NCI-H2196 treated with DMSO at 0.1 percent for 48 hours (cell line): ENCODE measurements at regions not wholly inside any gene's neighbourhood (a gene's known extent, or its start where the extent isn't known, plus 50 kb on each side); places are given as distances from the start of the nearest gene placed in this dataset.
"Not testable (repeated sequence)": the region's sequence is repeated elsewhere in the genome, so short reads cannot be mapped to it uniquely, and the experiment has no call there.

Experiments
- DNase-seq: peaks from one replicate; lab custom pipeline; 2025; ENCODE audit not compliant: unreplicated experiment; lab: John Stamatoyannopoulos, UW

DNA sequence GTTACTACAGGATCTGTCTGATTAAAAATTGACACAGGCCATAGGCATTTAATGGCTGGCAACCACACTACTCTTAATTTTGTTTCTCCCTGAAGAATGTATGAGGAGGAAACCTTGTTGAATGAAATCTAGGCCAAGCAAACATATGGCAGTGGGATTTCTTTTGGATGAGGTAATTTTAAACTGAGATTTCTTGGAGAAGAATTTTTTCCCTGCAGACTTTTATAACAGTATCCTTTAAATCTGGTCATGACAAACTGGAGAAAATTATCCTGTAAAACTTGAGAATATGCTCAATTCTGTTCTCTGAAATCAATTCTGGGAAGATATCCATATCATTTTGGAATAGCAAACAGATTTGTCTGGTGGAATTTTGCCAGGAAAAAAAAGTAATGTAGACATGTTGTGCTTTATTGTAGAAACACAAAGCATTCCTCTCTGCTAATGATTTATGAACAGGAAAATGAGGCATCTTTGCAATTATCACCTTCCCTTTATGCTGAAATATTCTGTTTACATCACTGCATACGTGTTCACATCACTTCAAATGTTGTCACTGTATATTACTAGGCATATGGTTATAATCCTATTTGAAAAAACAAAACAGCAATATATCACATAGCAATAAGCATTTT, 108.3 kb upstream of the ARSJ start:
- DNase-seq = no peak

DNA sequence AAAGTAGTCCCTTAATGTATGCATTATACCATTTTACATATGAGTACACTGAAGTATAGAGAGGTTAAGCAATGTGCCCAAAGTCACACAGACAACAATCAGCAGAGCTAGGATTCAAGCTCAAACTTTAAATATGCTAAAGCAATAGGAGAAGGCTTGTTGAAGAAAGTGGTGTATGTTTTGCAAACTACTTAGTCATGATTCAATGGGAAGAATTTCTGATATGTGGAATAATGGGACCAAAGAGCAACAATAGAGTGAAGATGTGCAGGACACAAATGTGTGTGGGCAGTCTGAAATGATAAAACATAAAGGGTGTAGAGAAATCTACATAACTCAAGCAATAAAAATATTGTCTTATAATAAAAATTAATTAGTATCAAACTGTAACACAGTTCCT, 109.0 kb upstream of the ARSJ start:
- no peak for DNase-seq

DNA sequence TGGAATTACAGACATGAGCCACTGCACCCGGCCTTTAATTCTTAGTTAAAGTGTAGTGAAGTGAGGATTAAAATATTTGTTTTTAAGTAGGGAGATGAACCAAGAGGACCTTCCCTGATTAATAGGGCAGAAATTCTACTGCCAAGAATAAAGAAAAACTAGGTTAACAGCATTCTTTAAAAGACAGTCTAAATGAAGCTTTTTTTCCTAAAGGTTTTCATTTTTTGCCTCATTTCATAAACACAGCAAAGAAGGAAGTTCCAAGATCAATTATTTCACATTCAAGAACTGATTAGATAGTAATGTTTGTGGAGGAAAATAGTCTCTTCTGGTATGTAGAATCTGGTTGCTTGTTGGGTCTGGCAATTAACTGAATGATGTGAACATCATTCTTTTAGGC, 112.1 kb upstream of the ARSJ start:
- no peak for DNase-seq

DNA sequence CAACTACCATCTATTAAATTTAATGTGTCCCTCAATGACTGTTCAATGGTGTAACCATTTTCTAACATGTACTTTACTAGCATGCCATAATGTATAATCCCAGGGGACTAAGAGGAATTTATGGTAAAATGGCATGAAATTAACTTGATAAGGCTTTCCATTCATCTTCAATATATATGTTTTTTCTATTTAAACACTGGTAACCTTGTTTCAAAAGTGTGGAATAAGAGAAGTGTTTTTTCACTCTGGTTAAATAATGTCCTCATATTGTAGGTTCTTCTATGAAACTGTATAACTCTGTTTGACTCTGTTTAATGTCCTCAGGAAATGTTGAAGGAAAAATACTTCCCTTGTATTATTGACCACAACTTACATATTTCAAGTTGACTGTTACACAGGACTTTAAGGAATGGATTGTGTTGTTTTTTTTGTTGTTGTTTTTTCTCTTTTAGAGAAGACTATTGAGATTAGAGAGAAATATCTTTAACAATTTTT, 113.8 kb upstream of the ARSJ start:
- DNase-seq = no peak

DNA sequence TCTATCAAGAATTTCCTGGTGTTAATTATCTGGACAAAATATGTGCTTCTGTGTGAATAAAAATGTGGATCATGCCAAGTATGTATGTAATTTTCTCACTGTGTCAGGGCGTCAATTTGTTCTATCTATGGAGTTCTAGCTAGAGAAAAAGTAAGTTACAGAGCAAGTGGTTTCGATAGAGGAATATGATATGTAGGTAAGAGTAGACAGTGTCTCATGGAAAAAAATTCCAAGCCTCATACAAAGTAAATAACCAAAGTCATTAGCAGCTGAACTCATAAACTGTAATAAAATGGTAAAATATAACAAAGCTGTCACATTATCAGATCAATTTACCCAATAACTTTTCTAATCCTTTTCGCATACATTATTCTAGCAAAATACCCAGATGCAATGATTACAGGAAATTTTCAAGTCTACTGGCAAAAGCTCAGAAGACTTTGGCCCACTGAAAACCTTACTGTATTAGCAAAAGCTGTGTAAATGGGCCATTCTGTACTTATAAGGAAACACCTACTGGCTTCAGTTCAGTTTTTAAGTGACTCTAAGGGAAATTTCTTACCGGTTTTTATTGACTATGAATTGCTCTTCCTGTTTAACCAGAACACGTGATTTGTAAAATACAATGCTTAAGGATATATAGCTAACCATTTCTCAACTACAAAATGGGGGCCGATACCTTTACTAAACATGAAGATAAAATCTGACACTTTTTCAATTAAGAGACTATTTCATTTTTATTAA, 121.0 kb upstream of the ARSJ start:
- DNase-seq = peak; percentile 1

DNA sequence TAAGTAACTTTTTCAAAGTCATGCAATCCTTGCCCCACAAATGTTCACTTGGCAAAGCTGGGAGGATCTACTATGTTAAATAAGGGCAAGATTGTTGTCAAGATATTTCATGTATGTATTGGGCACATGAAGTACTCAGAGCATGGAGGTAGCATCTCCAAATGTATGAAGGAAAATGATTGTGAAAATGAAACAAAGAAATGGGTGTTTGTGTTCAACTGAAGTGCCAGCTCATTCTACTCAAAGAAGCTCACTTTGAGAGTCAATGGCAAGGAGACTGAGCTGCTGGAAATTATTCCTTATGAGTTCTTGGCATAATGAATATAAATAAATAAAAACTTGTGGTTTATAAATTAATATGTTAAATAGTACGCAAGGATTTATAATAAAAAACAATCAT, 124.5 kb upstream of the ARSJ start:
- no peak for DNase-seq

DNA sequence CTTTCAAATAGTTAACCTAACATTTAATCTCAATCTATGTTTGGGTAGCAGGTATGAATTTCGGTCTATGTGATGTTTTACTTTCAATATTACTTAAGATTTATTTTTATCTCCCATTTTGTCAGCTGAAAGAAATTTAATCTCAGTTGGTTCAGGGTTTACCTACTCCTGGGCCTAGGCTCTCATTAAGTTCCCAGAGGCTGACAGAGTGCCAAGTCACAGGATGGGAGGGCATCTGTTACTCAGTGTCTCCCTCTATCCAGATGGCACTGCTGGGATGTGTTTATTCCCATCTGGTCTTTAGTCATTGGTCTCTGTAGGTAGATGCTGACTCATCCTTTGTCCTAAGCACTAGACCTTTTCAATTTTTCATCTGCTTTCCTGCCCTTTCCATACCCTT, 129.4 kb upstream of the ARSJ start:
- no peak for DNase-seq

DNA sequence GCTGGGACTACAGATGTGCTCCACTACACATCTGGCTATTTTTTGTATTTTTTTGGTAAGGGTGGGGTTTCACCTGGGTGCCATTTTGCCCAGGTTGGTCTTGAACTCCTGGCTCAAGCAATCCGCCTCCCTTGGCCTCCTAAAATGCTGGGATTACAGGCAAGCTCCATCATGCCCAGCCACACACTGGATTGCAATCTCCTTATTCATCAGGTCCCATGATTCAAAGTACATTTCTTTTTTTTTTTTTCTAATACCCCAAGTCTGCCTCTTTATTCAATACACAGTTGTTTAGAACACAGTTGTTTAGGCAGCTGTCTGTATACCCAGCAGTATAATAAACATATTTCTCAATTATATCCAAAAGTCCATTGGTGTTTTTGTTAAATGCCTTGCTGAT, 130.3 kb upstream of the ARSJ start:
- DNase-seq = no peak

DNA sequence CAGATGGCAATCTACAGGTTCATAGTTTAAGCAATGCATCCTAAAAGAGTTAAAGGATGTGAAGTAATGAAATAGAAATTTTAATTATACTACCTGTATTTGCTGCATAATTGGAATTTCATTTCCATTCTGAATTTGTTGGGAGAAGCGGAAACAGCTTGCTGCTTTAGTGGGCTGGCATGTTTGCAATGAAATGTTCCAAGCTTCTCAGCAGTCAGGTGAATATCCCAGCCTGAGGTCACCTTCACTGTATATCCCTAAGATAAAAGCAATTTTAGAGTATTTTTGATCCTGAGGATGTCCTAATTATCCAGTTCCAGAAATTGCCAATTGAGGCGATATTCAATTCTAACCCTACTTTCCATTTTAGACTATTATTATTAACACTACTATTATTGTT, 136.1 kb upstream of the ARSJ start:
- DNase-seq = no peak

DNA sequence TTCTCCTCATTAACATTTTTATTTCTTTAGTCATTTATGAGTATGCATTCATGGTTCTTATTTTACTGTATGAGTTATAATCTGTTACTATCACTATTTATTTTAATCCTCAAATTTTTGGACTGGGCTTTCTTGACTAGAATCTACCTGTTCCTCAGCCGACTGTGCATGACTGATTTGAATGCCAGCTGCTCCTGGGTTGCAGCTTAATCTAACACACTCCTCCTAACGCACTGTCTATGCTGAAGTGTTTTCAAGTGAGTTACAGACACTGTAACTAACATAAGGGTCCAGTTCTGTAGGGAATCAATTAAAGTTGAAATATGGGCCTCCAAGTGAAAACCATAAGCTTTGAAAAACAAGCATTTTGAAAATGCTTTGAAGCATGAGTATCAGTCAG, 137.4 kb upstream of the ARSJ start:
- DNase-seq = no peak

DNA sequence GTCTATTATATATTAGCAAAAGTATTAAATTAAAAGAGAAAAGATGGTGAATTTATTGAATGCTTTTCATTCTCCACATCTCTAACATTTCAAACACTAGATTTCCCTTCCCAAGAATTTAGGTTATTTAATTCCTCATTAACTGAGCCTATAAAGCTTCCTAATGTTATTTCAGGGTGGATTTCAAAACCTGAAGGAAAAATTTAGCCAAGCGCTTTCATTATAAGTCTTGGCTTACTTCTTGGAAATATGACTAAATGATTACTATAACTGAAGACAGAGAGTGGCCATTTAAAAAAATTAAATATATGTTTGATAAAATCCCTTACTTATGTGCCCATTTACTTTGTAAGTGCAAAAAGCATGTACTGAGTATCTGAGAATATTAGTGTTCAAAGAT, 141.8 kb upstream of the ARSJ start:
- DNase-seq = no peak

DNA sequence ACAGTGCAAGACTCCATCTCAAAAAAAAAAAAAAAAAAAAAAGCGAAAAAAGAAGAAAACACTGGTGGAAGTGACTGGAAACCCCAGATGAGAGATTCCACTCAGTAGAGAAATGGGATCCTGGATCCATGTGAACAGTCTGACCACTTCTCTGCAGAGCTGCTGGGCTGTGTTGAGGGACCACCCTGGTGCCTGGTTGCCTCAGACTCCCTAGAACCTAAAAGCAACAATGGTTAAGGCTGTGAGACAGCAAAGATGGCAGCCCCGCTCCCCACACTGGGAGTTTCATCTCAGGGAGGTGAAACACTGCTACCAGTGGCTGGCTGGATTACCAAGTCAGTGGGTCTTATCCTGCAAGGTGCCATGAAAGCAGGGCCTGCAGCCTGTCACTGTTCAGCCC, 152.8 kb upstream of the ARSJ start:
- DNase-seq = no peak

DNA sequence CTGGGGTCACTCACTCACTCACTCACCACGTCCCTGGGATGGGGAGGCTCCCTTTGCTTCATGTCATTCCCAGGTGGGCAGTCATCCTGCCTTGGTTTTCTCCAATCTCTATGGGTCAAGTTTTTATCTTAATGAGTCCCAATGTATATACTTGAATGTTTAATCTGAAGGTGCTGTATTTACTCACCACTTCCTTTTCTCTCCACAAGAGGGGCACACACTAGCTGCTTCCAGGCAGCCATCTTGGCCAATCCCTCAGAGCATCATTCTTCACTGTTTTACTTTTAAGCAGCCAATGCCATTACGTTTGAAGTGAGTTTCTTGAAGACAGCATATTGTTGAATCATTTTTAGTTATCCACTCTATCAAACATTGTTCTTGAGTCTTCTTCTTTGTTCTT, 153.4 kb upstream of the ARSJ start:
- no peak for DNase-seq

DNA sequence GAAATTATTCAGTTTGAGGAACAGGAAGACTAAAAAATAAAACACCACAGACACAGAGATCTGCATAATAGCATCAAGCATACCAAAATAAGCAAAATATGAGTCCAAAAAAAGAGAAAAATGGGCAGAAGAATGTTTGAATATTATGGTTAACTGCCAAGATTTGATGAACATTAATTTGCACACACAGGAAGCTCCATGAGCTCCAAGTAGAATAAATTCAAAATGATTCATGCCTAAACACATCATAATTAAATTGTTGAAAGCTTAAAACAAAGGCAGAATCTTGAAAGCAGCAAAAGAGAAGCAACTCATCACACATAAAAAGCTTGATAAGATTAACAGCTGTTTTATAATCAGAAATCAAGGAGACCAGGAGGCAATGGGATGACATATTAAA, 156.6 kb upstream of the ARSJ start:
- DNase-seq = no peak

DNA sequence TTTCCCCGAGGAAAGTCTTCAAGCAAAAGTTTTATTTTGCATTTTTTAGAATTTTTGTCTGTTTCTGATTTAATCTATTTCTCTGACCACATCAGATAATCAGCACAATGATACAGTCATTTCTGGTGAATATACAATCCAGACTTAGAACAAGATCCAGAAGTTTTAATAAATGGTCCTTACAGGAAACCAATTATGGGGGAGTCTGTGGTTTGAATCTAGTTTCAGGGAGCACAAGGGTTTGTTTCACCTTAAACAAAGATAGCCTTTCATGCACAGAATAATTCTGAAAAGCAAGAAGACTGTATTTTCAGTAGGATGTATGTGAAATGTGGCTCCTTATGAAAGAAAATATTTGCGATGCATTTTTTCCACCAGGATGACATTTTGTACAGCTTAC, 158.5 kb upstream of the ARSJ start:
- no peak for DNase-seq

DNA sequence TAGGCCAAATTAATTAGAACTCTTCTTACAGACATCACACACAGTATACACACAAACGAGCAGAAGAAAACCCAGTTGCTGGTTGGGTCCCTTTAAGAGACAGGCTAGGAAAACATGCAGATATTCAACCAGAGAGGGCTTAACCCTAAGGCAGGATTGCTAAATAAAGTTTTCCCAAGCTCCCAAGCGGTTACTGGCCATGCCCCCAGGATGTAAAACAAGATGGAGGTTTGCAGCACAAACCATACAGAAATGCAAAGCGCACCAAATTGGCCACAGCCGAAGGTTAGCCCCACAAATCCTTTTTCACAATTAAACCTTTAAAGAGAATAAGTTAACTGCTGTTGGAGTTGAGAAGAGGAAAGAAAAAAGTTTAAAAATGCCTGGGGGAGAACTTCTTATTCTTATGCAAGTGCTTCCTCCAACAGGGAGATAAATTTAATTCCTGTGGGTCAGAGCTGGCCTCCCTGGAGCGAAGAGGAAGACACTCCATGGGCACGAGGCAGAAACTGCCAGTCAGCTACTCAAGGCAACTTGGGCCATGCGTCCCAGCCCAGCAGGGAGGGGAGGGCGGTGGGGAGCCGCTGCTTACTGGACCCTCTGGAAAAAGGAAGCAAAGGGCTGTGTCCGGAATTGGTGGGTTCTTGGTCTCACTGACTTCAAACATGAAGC, 167.6 kb upstream of the ARSJ start:
- DNase-seq = no peak

DNA sequence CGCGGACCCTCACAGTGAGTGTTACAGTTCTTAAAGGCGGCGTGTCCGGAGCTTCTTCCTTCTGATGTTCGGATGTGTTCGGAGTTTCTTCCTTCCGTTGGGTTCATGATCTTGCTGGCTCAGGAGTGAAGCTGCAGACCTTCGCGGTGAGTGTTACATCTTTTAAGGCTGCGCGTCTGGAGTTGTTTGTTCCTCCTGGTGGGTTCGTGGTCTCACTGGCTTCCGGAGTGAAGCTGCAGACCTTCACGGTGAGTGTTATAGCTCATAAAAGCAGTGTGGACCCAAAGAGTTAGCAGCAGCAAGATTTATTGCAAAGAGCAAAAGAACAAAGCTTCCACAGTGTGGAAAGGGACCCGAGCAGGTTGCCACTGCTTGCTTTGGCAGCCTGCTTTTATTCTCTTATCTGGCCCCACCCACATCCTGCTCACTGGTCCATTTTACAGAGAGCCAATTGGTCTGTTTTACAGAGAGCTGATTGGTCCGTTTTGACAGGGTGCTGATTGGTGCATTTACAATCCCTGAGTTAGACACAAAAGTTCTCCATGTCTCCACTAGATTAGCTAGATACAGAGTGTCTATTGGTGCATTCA, 168.3 kb upstream of the ARSJ start:
- DNase-seq = not testable (repeated sequence)

DNA sequence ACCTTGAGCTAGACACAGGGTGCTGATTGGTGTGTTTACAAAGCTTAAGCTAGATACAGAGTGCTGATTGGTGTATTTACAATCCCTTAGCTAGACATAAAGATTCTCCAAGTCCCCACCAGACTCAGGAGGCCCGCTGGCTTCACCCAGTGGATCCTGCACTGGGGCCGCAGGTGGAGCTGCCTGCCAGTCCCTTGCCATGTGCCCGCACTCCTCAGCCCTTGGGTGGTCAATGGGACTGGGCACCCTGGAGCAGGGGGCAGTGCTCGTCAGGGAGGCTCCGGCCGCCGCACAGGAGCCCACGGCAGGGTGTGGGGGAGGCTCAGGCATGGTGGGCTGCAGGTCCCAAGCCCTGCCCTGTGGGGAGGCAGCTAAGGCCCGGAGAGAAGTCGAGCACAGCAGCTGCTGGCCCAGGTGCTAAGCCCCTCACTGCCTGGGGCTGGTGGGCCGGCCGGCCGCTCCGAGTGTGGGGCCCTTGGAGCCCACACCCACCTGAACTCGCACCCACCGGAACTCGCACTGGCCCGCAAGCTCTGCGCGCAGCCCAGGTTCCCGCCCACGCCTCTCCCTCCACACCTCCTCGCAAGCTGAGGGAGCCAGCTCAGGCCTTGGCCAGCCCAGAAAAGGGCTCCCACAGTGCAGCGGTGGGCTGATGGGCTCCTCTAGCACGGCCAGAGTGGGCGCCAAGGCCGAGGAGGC, 169.1 kb upstream of the ARSJ start:
- not testable (repeated sequence) for DNase-seq

DNA sequence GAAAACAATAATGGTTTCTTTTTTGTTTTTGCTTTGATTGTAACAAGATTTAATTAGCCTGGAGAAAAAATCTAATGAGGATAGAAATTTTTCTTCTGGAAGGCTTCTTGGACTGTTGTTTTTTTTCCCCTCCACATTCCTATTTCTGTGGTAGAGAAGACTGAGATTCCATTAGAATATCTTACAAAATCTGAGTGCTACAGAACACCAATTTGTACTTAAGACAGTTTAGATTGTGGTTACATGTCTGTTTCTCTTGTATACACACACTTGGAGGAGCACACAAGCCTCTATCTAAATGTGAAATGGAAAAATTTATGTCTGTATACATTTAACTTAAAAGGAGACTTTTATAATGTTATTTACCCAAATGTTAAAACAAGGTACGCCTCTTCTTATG, 176.9 kb upstream of the ARSJ start:
- DNase-seq = no peak

DNA sequence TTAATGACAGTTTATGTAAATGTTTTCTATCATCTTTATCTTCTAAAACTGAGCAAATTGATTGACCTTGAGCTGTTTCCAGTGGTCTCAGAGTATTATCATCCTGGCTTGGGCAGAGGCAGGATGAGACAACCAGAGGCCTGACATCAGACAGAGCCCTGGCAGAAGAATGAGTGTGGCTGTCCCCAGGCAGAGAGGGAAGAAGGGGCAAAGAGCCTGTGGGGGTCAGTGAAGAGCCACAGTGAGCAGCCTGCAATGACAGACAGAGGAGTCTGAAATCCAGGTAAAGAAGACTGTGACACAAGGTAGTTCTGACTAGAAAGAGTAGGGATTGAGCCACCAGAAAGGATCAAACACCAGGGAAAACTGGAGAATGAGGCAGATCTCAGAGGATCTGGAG, 182.4 kb upstream of the ARSJ start:
- no peak for DNase-seq

DNA sequence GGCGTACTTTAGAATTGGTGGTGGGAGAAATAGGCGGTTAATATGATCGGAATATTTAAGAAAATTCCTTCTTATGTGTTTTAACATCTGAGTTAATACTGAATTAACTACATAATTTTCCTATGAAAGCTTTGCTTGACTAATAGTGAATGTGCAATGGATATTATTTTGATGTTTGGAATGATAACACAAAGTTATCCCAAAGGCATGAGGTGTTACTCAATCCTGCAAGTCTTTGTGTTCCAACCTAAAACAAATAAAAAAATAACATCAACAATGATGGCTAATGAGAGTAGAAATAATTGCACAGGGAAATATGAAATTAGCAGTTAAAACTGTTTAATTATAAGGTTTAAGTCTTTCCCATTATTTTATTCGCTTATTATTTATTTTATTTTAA, 183.6 kb upstream of the ARSJ start:
- DNase-seq = no peak
